ENCODE measurements at regions not wholly inside any gene's neighbourhood (a gene's known extent, or its start where the extent isn't known, plus 50 kb on each side); places are given as distances from the start of the nearest gene placed in this dataset.

GRCh38 chr5:28743025-28743715, 1704.8 kb upstream of the CDH9 start:
- TF ChIP-seq PATZ1 (CRISPR knock-in tag; IDR thresholded peaks at IDR 0.05; ENCODE audit: borderline replicate concordance) (no peak), CSRNP3 (CRISPR knock-in tag; IDR thresholded peaks at IDR 0.05) (no peak), PPARA (CRISPR knock-in tag; IDR thresholded peaks at IDR 0.05; ENCODE audit: borderline replicate concordance) (no peak), TCF4 (CRISPR knock-in tag; IDR thresholded peaks at IDR 0.05; ENCODE audit: borderline replicate concordance) (no peak), ESRRG (CRISPR knock-in tag; IDR thresholded peaks at IDR 0.05) (no peak)

Data from SK-N-SH treated with all-trans-retinoic acid at 6 μM for 48 hours (cell line).